SKM-1 treated with dmso at 0.1 percent for 144 hours (cell line): ENCODE measurements at regions not wholly inside any gene's neighbourhood (a gene's known extent, or its start where the extent isn't known, plus 50 kb on each side); places are given as distances from the start of the nearest gene placed in this dataset.
"Not testable (repeated sequence)": the region's sequence is repeated elsewhere in the genome, so short reads cannot be mapped to it uniquely, and the experiment has no call there.

Experiments used
- DNase-seq: peaks from one replicate; lab custom pipeline; 2025; ENCODE audit not compliant: unreplicated experiment; lab: John Stamatoyannopoulos, UW

DNA sequence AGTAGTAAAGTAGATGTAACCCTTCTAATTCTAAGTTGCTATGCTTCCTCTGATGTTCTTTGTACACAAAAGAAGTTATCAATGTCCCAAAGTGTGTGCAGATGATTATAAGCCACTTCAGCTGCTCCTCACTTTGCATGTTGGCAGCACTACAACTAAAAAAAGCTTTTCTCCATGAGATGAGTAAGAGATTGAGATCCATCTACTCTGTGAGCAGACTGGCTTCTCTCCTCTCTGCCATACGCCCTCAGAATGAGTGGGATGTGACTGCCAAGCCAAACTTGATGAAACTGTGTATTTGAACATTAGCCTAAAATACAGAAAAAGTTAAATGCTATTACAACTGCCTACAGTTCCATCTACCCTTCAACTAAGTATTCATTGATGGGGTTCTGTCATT lies 102.9 kb upstream of the ETV1 start:
- no peak for DNase-seq

DNA sequence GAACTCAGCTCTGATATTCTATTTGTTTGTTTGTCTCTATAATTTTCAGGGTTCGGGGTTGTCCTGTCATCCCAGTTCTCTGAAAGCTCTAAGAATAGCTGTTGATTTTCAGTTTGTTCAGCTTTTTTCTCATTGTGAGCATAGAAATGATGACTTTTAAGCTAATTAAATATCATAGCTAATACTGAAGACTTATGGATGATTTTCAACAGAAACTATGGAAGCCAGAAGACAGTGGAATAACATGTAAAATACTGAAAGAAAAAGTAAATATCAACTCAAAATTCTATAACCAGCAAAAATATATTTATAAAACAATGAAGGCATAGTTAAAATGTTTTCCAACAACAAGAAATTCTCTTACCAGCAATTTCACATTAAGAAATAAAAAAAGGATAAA lies 96.4 kb upstream of the ETV1 start:
- no peak for DNase-seq

GRCh38 chr7:14083761-14084160 lies 94.3 kb upstream of the ETV1 start:
- no peak for DNase-seq

- DNase-seq = no peak
Measured at GRCh38 chr7:14073988-14074387, 84.5 kb upstream of the ETV1 start.

DNA sequence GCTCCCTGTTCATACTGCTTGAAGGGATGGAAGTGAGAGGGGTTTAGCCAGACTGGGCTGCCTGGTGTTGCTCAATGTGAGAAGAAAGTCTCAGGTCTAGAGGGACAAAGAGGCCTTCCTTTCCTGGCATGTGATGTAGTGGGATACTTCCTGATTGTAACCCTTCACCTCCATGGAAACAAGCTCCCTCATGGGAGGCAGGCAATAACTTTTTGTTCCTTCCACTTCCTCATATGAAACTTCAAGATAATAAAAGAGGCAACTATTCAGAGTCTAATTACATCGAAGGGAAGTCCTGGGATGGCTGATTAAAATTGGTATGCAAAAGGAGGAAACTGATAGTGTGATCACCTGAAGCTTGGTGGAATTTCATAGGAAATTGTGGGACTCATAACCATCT lies 84.1 kb upstream of the ETV1 start:
- DNase-seq = no peak

DNA sequence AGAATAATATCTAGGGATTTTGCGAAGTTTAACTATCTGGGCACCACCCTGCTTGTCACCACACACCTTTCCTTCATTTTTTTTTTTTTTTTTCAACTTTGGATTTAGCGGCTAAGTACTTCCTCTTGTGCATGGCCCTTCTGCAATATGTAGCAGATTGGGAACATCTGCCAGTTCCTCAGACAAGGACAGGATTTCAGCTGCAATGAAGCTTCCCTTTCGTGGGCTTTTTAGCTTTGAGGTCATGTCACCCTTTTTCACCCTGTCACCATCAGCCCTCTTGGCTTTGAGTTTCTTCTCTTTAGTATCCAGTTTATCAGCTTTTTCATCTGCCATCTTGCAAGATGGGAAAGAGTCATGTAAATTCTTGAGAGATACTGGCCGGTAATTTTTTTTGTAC lies 81.6 kb upstream of the ETV1 start:
- peak; percentile 31 for DNase-seq

GRCh38 chr7:14069961-14070360 lies 80.5 kb upstream of the ETV1 start:
- DNase-seq = no peak

GRCh38 chr7:14066783-14067182 lies 77.3 kb upstream of the ETV1 start:
- DNase-seq = not testable (repeated sequence)

- no peak for DNase-seq
Measured at GRCh38 chr7:14065286-14065685, 75.8 kb upstream of the ETV1 start.

DNA sequence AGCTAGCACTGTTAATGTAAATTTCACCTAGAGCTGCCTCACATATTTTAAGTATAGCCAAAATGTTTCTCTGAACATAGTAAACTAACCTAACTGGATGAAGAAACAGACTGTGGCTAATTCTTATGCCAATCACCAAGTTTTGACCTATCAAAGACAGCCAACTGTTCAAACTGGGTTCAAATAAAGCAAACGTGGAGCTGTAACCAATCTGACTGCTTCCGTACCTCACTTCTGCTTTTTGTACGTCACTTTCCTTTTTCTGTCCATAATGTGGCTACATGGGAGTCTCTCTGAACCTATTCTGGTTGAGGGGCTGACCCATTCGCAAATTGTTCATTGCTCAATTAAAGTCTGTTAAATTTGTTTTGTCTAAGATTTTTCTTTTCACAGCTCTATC lies 66.3 kb upstream of the ETV1 start:
- no peak for DNase-seq

DNA sequence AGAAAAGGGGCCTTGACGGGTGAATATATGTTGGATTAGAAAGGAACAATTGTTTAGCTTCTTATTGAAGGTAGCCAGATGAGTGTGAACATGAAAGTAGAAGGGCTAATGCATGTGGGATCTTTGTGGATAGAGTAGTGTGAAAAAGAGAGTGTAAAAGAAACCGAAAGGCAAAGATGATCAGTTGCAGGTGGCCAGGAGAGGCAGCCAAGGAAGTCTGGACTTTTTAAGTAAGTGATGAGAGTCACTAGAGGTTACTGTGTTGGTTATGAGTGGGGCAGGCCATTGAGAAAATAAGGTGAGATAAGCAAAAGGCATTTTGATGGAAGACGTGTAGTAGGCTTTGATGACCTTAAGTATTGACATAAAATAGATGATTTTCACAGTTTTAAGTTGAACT lies 64.7 kb upstream of the ETV1 start:
- no peak for DNase-seq

DNA sequence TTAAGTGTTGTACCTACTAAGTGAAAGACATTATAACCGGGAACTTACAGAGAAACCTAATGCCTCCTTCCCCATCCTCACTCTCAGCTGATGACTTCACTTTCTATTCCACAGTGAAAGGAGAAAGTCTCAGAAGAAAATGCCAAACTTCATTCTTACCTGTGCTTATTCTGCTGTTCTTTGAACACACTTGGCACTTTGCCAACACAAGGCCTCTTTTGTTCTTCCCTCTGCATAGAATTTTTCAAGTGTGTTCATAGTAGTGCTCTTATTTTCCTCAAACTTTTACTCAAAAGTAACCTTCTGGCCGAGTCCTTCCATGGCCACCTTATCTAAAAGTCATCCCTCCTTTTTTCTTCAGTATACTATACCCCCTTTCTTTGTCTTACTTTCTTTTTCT lies 59.4 kb upstream of the ETV1 start:
- no peak for DNase-seq

GRCh38 chr7:14047709-14048399 lies 58.4 kb upstream of the ETV1 start:
- peak; percentile 59 for DNase-seq

DNA sequence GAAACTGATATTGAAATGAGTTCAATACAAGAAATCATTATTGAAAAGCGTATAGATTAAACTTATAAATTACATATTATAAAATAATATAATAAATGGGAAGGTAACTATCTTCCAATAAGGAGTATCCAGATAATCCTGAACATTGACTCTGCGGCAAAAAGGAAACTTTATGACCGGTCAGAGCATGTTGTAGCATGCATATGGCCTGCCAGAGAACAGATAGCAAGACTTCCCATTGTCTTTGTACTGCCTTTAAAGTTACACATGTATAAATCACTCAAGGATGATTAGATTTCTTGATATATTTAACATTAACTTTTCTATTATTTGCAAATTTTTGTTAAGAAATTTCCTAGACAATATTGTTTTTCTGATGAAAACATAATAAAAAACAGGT lies 56.2 kb upstream of the ETV1 start:
- no peak for DNase-seq

- no peak for DNase-seq
Measured at GRCh38 chr7:14040528-14040927, 51.1 kb upstream of the ETV1 start.
